CD14-positive monocyte (primary cell): ENCODE measurements at regions not wholly inside any gene's neighbourhood (a gene's known extent, or its start where the extent isn't known, plus 50 kb on each side); places are given as distances from the start of the nearest gene placed in this dataset.
"Not testable (repeated sequence)": the region's sequence is repeated elsewhere in the genome, so short reads cannot be mapped to it uniquely, and the experiment has no call there.

Source experiments
- DNase-seq, 3 donors: peaks; one replicate each; pipeline ENCODE4 v3.0.0-alpha.2; 2011 to 2022
- H2AFZ ChIP-seq: 2 replicates; pipeline ENCODE4 v1.6.0; 2012; ENCODE audit warnings: mild to moderate bottlenecking, low read depth, low read length, inconsistent platforms; ENCODE audit not compliant: insufficient read depth, poor library complexity, severe bottlenecking
- H3K27ac ChIP-seq, 2 donors: 1 replicate in 1 of 2; 2 replicates in 1 of 2; pipeline ENCODE4 v1.5.1; 2012 to 2013; ENCODE audit warnings: low read length in 2 of 2, control low read depth in 1 of 2, inconsistent platforms in 1 of 2, low read depth in 1 of 2, mild to moderate bottlenecking in 1 of 2
- H3K27me3 ChIP-seq, 2 donors: one replicate each; pipeline versions ENCODE4 v1.6.0 to v1.6.1; 2011 to 2013; ENCODE audit warnings: low read length in 2 of 2; ENCODE audit not compliant: control insufficient read depth in 2 of 2, insufficient read depth in 2 of 2
- H3K36me3 ChIP-seq, 2 donors: replicated peaks in 1 of 2; 1 replicate in 1 of 2; 2 replicates in 1 of 2; pipeline versions ENCODE4 v1.5.1 to v1.6.1; 2012 to 2013; ENCODE audit warnings: low read length in 2 of 2, control low read depth in 1 of 2, inconsistent platforms in 1 of 2, mild to moderate bottlenecking in 1 of 2; ENCODE audit not compliant: insufficient read depth in 2 of 2, control insufficient read depth in 1 of 2
- H3K4me1 ChIP-seq, 2 donors: 1 replicate in 1 of 2; 2 replicates in 1 of 2; pipeline versions ENCODE4 v1.5.1 to v1.6.1; 2012 to 2013; ENCODE audit warnings: low read length in 2 of 2, control low read depth in 1 of 2, inconsistent platforms in 1 of 2, mild to moderate bottlenecking in 1 of 2, moderate library complexity in 1 of 2; ENCODE audit not compliant: insufficient read depth in 2 of 2, control insufficient read depth in 1 of 2
- H3K4me2 ChIP-seq: replicated peaks from 2 replicates; pipeline ENCODE3; 2012; ENCODE audit warnings: low read length, moderate library complexity, mild to moderate bottlenecking; ENCODE audit not compliant: poor library complexity, severe bottlenecking; ENCODE audit errors: extremely low read depth
- H3K4me3 ChIP-seq, 3 experiments: fragments of 200-600 bp in 1 of 3; sonication (generic) in 1 of 3; replicated peaks in 1 of 3; 1 replicate in 2 of 3; 2 replicates in 1 of 3; pipeline ENCODE4 v1.5.1; 2011 to 2013; ENCODE audit warnings: low read length in 3 of 3, mild to moderate bottlenecking in 3 of 3, control low read depth in 2 of 3, low read depth in 2 of 3, inconsistent platforms in 1 of 3, moderate library complexity in 1 of 3
- H3K79me2 ChIP-seq: 2 replicates; pipeline ENCODE4 v1.6.0; 2012; ENCODE audit warnings: mild to moderate bottlenecking, control low read depth, inconsistent platforms, low read length, moderate library complexity; ENCODE audit not compliant: insufficient read depth
- H3K9ac ChIP-seq: 2 replicates; pipeline ENCODE4 v1.6.0; 2017; ENCODE audit warnings: low read length, mild to moderate bottlenecking; ENCODE audit not compliant: insufficient read depth, poor library complexity, severe bottlenecking
- H3K9me3 ChIP-seq, 2 donors: replicated peaks in 1 of 2; 1 replicate in 1 of 2; 2 replicates in 1 of 2; pipeline versions ENCODE4 v1.5.1 to v1.6.1; 2012 to 2013; ENCODE audit warnings: low read length in 2 of 2, control low read depth in 1 of 2; ENCODE audit not compliant: control insufficient read depth in 1 of 2, insufficient read depth in 1 of 2
- H4K20me1 ChIP-seq: 2 replicates; pipeline ENCODE4 v1.6.0; 2012; ENCODE audit warnings: mild to moderate bottlenecking, low read length, control low read depth, moderate library complexity; ENCODE audit not compliant: insufficient read depth
- H3K27ac Mint-ChIP-seq, 7 donors: one replicate each; pipeline ENCODE4 v1.8.0; 2020; ENCODE audit warnings: mild to moderate bottlenecking in 7 of 7, mixed read lengths in 7 of 7, moderate library complexity in 6 of 7, inconsistent platforms in 2 of 7
- H3K27me3 Mint-ChIP-seq, 3 donors: one replicate each; pipeline ENCODE4 v1.8.0; 2021 to 2022; ENCODE audit warnings: low read depth in 3 of 3, mild to moderate bottlenecking in 3 of 3, mixed read lengths in 3 of 3, moderate library complexity in 3 of 3, inconsistent platforms in 1 of 3
- H3K36me3 Mint-ChIP-seq, 2 donors: one replicate each; pipeline ENCODE4 v1.8.0; 2020; ENCODE audit warnings: mixed read lengths in 2 of 2, inconsistent platforms in 1 of 2, mild to moderate bottlenecking in 1 of 2
- H3K4me1 Mint-ChIP-seq: one replicate; pipeline ENCODE4 v1.8.0; 2020; ENCODE audit warnings: mild to moderate bottlenecking, mixed read lengths
- H3K4me3 Mint-ChIP-seq, 2 donors: one replicate each; pipeline ENCODE4 v1.8.0; 2020; ENCODE audit warnings: mild to moderate bottlenecking in 2 of 2, mixed read lengths in 2 of 2, moderate library complexity in 1 of 2
- H3K9me3 Mint-ChIP-seq, 7 donors: one replicate each; pipeline ENCODE4 v1.8.0; 2020 to 2022; ENCODE audit warnings: mixed read lengths in 7 of 7, mild to moderate bottlenecking in 6 of 7, moderate library complexity in 6 of 7, inconsistent platforms in 2 of 7
- CTCF ChIP-seq: fragments of 200-600 bp; IDR thresholded peaks from one replicate; pipeline ENCODE4 v1.8.0; 2022; ENCODE audit warnings: antibody characterized with exemption, mild to moderate bottlenecking
- WGBS: methylation state at CpG from one replicate; pipeline ENCODE4 v1.1.5; 2013; ENCODE audit warnings: missing lambda C conversion rate; ENCODE audit not compliant: insufficient coverage; 5-methylcytosine and 5-hydroxymethylcytosine counted together
- intact Hi-C, 2 donors: fragments of 100-400 bp; cut with micrococcal nuclease; formaldehyde crosslinking; loops; one replicate each; pipeline versions ENCODE4 v1.15.0 to v1.15.1; 2023

- H3K9ac ChIP-seq, H3K27me3 Mint-ChIP-seq, H2AFZ ChIP-seq, H3K79me2 ChIP-seq, H3K27ac Mint-ChIP-seq, H3K27me3 ChIP-seq, H3K4me1 ChIP-seq, H3K4me3 Mint-ChIP-seq, H3K36me3 Mint-ChIP-seq, H3K27ac ChIP-seq, H3K4me2 ChIP-seq, H4K20me1 ChIP-seq, H3K4me1 Mint-ChIP-seq, H3K36me3 ChIP-seq, intact Hi-C loops, H3K4me3 ChIP-seq, DNase-seq, H3K9me3 ChIP-seq: not testable (repeated sequence)
- WGBS, result no CpG with 5 or more reads among the region's 4 CpGs
- H3K9me3 Mint-ChIP-seq, result peaks cover 0 to 20% (median 8%) of the 10 kb centered on the region in 7 donors
Observed at GRCh38 chr6:3672339-3672738, 79.2 kb downstream of the PXDC1 start.

GRCh38 chr6:3671382-3671781 lies 80.1 kb downstream of the PXDC1 start:
- Histone ChIP-seq H3K9me3 (no peaks in the 10 kb centered on the region), H4K20me1 (no peaks in the 10 kb centered on the region), H3K27me3 (no peaks in the 10 kb centered on the region), H3K27ac (no peak overlapping the region), H3K4me1 (no peaks in the 10 kb centered on the region), H3K4me2 (no peak overlapping the region), H3K4me3 (no peak overlapping the region), H3K79me2 (no peaks in the 10 kb centered on the region), H2AFZ (no peak overlapping the region), H3K9ac (no peak overlapping the region), H3K36me3 (no peaks in the 10 kb centered on the region)
- Mint-ChIP-seq H3K9me3 (peaks cover 0 to 15% (median 4%) of the 10 kb centered on the region in 7 donors), H3K4me3 (no peak overlapping the region), H3K4me1 (no peaks in the 10 kb centered on the region), H3K27ac (no peak overlapping the region), H3K36me3 (no peaks in the 10 kb centered on the region), H3K27me3 (peaks cover 1 to 9% (median 4%) of the 10 kb centered on the region in 3 donors)
- no peak for TF ChIP-seq CTCF
- intact Hi-C loops, result no loop called here
- 80% methylated on average over 1 of the region's 1 CpG for WGBS
- DNase-seq, result no peak
